Adrenal gland (tissue), 9 donors: ENCODE measurements at regions not wholly inside any gene's neighbourhood (a gene's known extent, or its start where the extent isn't known, plus 50 kb on each side); places are given as distances from the start of the nearest gene placed in this dataset.

Experiments
- DNase-seq, 7 donors: peaks; one replicate each; pipeline ENCODE4 v3.0.0-alpha.2; 2019 to 2020
- H3K27ac ChIP-seq, 5 donors: fragments of 200-600 bp; sonication (generic) in 4 of 5; 1 replicate in 3 of 5; 2 replicates in 2 of 5; pipeline versions ENCODE4 v1.5.1 to v1.8.0; 2016 to 2020; ENCODE audit warnings: mild to moderate bottlenecking in 1 of 5
- H3K27me3 ChIP-seq: fragments of 200-600 bp; 2 replicates; pipeline ENCODE4 v1.8.0; 2021
- H3K36me3 ChIP-seq, 2 donors: fragments of 200-600 bp; replicated peaks in 1 of 2; 1 replicate in 1 of 2; 2 replicates in 1 of 2; pipeline versions ENCODE4 v1.5.1 to v1.8.0; 2018 to 2022
- H3K4me1 ChIP-seq, 2 donors: fragments of 200-600 bp; replicated peaks in 1 of 2; 1 replicate in 1 of 2; 2 replicates in 1 of 2; pipeline versions ENCODE4 v1.5.1 to v1.8.0; 2018 to 2021
- H3K4me3 ChIP-seq, 4 donors: fragments of 200-600 bp; sonication (generic) in 3 of 4; one replicate each; pipeline ENCODE4 v1.5.1; 2016 to 2018
- H3K9me3 ChIP-seq, 3 donors: fragments of 200-600 bp; sonication (generic) in 1 of 3; replicated peaks in 1 of 3; 1 replicate in 2 of 3; 2 replicates in 1 of 3; pipeline versions ENCODE4 v1.5.1 to v1.8.0; 2016 to 2021
- CTCF ChIP-seq, 6 experiments: fragments of 450-650 bp in 4 of 6; fragments of 200-600 bp in 2 of 6; sonication (generic) in 1 of 6; IDR thresholded peaks; 1 replicate in 5 of 6; 2 replicates in 1 of 6; pipeline versions ENCODE4 v1.5.1 to v1.8.0; 2016 to 2021; ENCODE audit warnings: antibody characterized with exemption in 6 of 6, mild to moderate bottlenecking in 2 of 6, moderate library complexity in 1 of 6
- POLR2A ChIP-seq, 2 donors: fragments of 450-650 bp; IDR thresholded peaks; one replicate each; pipeline ENCODE4 v1.6.1; 2017; ENCODE audit warnings: antibody characterized with exemption in 2 of 2, mild to moderate bottlenecking in 2 of 2, moderate library complexity in 1 of 2
- WGBS, 4 donors: extraction: QIAGEN DNeasy Blood & Tissue Kit in 2 of 4; methylation state at CpG; one replicate each; pipeline versions ENCODE4 v1.1.5 to v1.1.7; 2013 to 2017; 5-methylcytosine and 5-hydroxymethylcytosine counted together
- intact Hi-C, 2 donors: fragments of 100-400 bp; cut with DNase I; formaldehyde crosslinking; loops; one replicate each; pipeline versions ENCODE4 v1.14.1 to v1.15.0; 2022 to 2023
- donor health status: healthy with polysubstance abuse.
- donor health status: Bipolar disorder and iron deficiency.
- donor health status: DM: yes; HTN: yes; CAD: no.
- donor health status: DM: no; HTN: no; CAD: no.
- donor health status: DM: no; HTN: no; CAD: no.

GRCh38 chr4:178198691-178199090 lies 756.5 kb upstream of the AGA start:
- Histone ChIP-seq H3K9me3 (no peaks in the 10 kb centered on the region), H3K4me1 (no peaks in the 10 kb centered on the region), H3K27me3 (no peaks in the 10 kb centered on the region), H3K36me3 (no peaks in the 10 kb centered on the region), H3K27ac (no peak overlapping the region), H3K4me3 (no peak overlapping the region)
- intact Hi-C loops, result no loop called here
- no peak for DNase-seq
- TF ChIP-seq CTCF (IDR thresholded peaks at IDR 0.05) (no peak), POLR2A (IDR thresholded peaks at IDR 0.05) (no peak)

DNA sequence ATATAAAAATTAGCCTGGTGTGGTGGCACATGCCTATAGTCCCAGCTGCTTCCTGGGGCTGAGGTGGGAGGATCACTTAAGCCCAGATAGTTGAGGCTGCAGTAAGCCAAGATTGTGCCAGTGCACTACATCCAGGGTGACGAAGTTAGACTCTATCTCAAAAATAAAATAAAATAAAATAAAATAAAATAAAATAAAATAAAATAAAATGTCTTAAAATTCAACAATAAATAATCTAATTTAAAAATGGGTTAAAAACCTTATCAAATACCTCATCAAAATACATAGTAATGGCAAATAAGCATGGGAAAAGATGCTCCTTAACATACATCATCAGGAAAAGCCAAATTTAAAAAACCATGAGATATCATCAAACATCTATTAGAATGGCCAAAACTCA lies 760.2 kb upstream of the AGA start:
- Histone ChIP-seq H3K27me3 (no peaks in the 10 kb centered on the region), H3K4me3 (no peak overlapping the region), H3K27ac (no peak overlapping the region), H3K4me1 (no peaks in the 10 kb centered on the region), H3K9me3 (no peaks in the 10 kb centered on the region), H3K36me3 (no peaks in the 10 kb centered on the region)
- 67 to 71% (median 69%) methylated on average over 1 of the region's 1 CpG for WGBS, 4 donors
- TF ChIP-seq CTCF (IDR thresholded peaks at IDR 0.05) (no peak), POLR2A (IDR thresholded peaks at IDR 0.05) (no peak)
- intact Hi-C loops, result no loop called here
- no peak for DNase-seq

DNA sequence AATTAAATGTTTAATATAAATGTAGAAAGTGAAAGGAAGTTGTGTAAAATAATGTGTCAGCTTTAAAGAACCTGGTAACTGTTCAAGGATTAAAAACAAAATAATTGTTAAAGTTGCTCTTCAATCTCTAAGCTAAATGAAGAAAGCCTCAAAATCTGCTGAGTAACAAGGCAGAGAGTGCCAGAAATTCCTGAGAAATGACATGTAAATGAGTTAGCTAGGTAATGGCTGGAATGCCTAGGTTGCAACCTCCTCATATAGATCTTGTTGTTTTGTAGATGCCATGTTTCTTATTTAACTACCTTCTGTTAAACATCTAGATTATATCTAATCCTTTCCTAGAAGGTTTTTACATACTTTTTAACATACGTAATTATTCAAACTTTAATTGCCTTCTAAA lies 763.6 kb upstream of the AGA start:
- intact Hi-C loops, result no loop called here
- WGBS, 4 donors, result 61 to 84% (median 67%) methylated on average over 1 of the region's 1 CpG

GRCh38 chr4:178215309-178215708 lies 773.1 kb upstream of the AGA start:
- no peak for TF ChIP-seq POLR2A (IDR thresholded peaks at IDR 0.05)
- no peak for TF ChIP-seq CTCF (IDR thresholded peaks at IDR 0.05)
- 81 to 85% (median 83%) methylated on average over 2 of the region's 2 CpGs for WGBS, 4 donors
- Histone ChIP-seq H3K4me1 (no peaks in the 10 kb centered on the region), H3K36me3 (no peaks in the 10 kb centered on the region), H3K9me3 (no peaks in the 10 kb centered on the region), H3K27me3 (no peaks in the 10 kb centered on the region), H3K4me3 (no peak overlapping the region), H3K27ac (no peak overlapping the region)
- intact Hi-C loops, result no loop called here
- no peak for DNase-seq

More for the DNA sequence above, 763.6 kb upstream of the AGA start:
- Histone ChIP-seq H3K4me1 (no peaks in the 10 kb centered on the region), H3K9me3 (no peaks in the 10 kb centered on the region), H3K36me3 (no peaks in the 10 kb centered on the region), H3K27me3 (no peaks in the 10 kb centered on the region), H3K4me3 (no peak overlapping the region), H3K27ac (no peak overlapping the region)
- TF ChIP-seq POLR2A (IDR thresholded peaks at IDR 0.05) (no peak), CTCF (IDR thresholded peaks at IDR 0.05) (no peak)
- no peak for DNase-seq
